GM23338 (cell line): ENCODE measurements at regions not wholly inside any gene's neighbourhood (a gene's known extent, or its start where the extent isn't known, plus 50 kb on each side); places are given as distances from the start of the nearest gene placed in this dataset.

Source experiments
- ATAC-seq: fragments of 200-7000 bp; cut with Tn5 transposase; 3 replicates; pipeline ENCODE4 v1.9.1; 2020
- DNase-seq: peaks from one replicate; pipeline ENCODE4 v3.0.0-alpha.2; 2015; ENCODE audit warnings: low spot score
- H2AFZ ChIP-seq: fragments of 200-600 bp; sonication (generic); 2 replicates; pipeline ENCODE4 v1.8.0; 2016; ENCODE audit warnings: antibody characterized with exemption, mild to moderate bottlenecking, moderate library complexity
- H3F3A ChIP-seq: fragments of 200-600 bp; sonication (generic); replicated peaks from 2 replicates; pipeline ENCODE4 v1.8.0; 2017; ENCODE audit warnings: antibody characterized with exemption, mixed run types, low read depth
- H3K27ac ChIP-seq: fragments of 200-600 bp; sonication (generic); 2 replicates; pipeline ENCODE4 v1.6.1; 2016; ENCODE audit warnings: low read depth
- H3K27me3 ChIP-seq: fragments of 200-600 bp; sonication (generic); 2 replicates; pipeline ENCODE4 v1.8.0; 2016; ENCODE audit warnings: mild to moderate bottlenecking, mixed run types, moderate library complexity; ENCODE audit not compliant: insufficient read depth
- H3K36me3 ChIP-seq: fragments of 200-600 bp; sonication (generic); 2 replicates; pipeline ENCODE4 v1.8.0; 2016; ENCODE audit warnings: mild to moderate bottlenecking; ENCODE audit not compliant: insufficient read depth
- H3K4me1 ChIP-seq: fragments of 200-600 bp; sonication (generic); 2 replicates; pipeline ENCODE4 v1.8.0; 2016; ENCODE audit warnings: mild to moderate bottlenecking, moderate library complexity; ENCODE audit not compliant: insufficient read depth
- H3K4me2 ChIP-seq: fragments of 200-600 bp; sonication (generic); 2 replicates; pipeline ENCODE4 v1.7.1; 2017; ENCODE audit warnings: mixed run types
- H3K4me3 ChIP-seq: fragments of 200-600 bp; sonication (generic); 2 replicates; pipeline ENCODE4 v1.6.1; 2016; ENCODE audit warnings: mixed run types
- H3K79me2 ChIP-seq: fragments of 200-600 bp; sonication (generic); replicated peaks from 2 replicates; pipeline ENCODE4 v1.8.0; 2017; ENCODE audit warnings: mild to moderate bottlenecking; ENCODE audit not compliant: insufficient read depth
- H3K9me2 ChIP-seq: fragments of 200-600 bp; sonication (generic); 2 replicates; pipeline ENCODE4 v1.8.0; 2017; ENCODE audit not compliant: insufficient read depth
- H4K20me1 ChIP-seq: fragments of 200-600 bp; sonication (generic); replicated peaks from 2 replicates; pipeline ENCODE4 v1.8.0; 2017; ENCODE audit warnings: mild to moderate bottlenecking; ENCODE audit not compliant: insufficient read depth
- H3K27ac Mint-ChIP-seq: 2 replicates; pipeline ENCODE4 v1.8.0; 2020; ENCODE audit warnings: inconsistent platforms, mild to moderate bottlenecking, moderate library complexity, mixed read lengths
- H3K27me3 Mint-ChIP-seq: 3 replicates; pipeline ENCODE4 v1.8.0; 2022; ENCODE audit warnings: low read depth, mild to moderate bottlenecking, moderate library complexity, mixed read lengths, inconsistent platforms; ENCODE audit not compliant: insufficient read depth, poor library complexity
- H3K36me3 Mint-ChIP-seq: 3 replicates; pipeline ENCODE4 v1.8.0; 2021; ENCODE audit warnings: low read depth, mild to moderate bottlenecking, inconsistent platforms, moderate library complexity, mixed read lengths
- H3K4me1 Mint-ChIP-seq: 3 replicates; pipeline ENCODE4 v1.8.0; 2020; ENCODE audit warnings: mild to moderate bottlenecking, inconsistent platforms, mixed read lengths
- H3K4me3 Mint-ChIP-seq: 3 replicates; pipeline ENCODE4 v1.8.0; 2021; ENCODE audit warnings: moderate library complexity, mild to moderate bottlenecking, inconsistent platforms, mixed read lengths
- H3K9me3 Mint-ChIP-seq: 3 replicates; pipeline ENCODE4 v1.8.0; 2020; ENCODE audit warnings: moderate library complexity, mild to moderate bottlenecking, inconsistent platforms, mixed read lengths
- CREB1 ChIP-seq: fragments of 250-450 bp; sonication (Bioruptor Pico); IDR thresholded peaks from 2 replicates; pipeline ENCODE4 v1.5.0; 2020; ENCODE audit warnings: low read depth, mild to moderate bottlenecking, moderate library complexity
- CTCF ChIP-seq, 2 experiments: fragments of 200-600 bp in 1 of 2; sonication (generic) in 1 of 2; conservative IDR thresholded peaks; 2 replicates each; pipeline versions ENCODE4 v1.5.1 to v1.6.1; 2016 to 2017; ENCODE audit warnings: antibody characterized with exemption in 2 of 2, low read depth in 2 of 2, mild to moderate bottlenecking in 2 of 2, moderate library complexity in 1 of 2
- ETS1 ChIP-seq: IDR thresholded peaks from 2 replicates; pipeline ENCODE4 v1.6.1; 2016; ENCODE audit warnings: antibody characterized with exemption
- NANOG ChIP-seq: IDR thresholded peaks from 2 replicates; pipeline ENCODE4 v1.6.1; 2016; ENCODE audit warnings: antibody characterized with exemption, borderline replicate concordance
- POLR2AphosphoS5 ChIP-seq: IDR thresholded peaks from 2 replicates; pipeline ENCODE4 v1.6.1; 2016; ENCODE audit warnings: antibody characterized with exemption, low read depth
- REST ChIP-seq: IDR thresholded peaks from one replicate; pipeline ENCODE4 v1.6.1; 2018; ENCODE audit warnings: antibody characterized with exemption; ENCODE audit not compliant: unreplicated experiment
- STAT1 ChIP-seq: IDR thresholded peaks from one replicate; pipeline ENCODE4 v1.6.1; 2016; ENCODE audit warnings: antibody characterized with exemption; ENCODE audit not compliant: unreplicated experiment
- ZNF114 ChIP-seq: fragments of 250-450 bp; sonication (Bioruptor Pico); IDR thresholded peaks from 2 replicates; pipeline ENCODE4 v1.5.0; 2020; ENCODE audit warnings: mild to moderate bottlenecking, moderate library complexity
- ZNF331 ChIP-seq: fragments of 250-450 bp; sonication (Bioruptor Pico); IDR thresholded peaks from 2 replicates; pipeline ENCODE4 v1.5.0; 2020; ENCODE audit warnings: low read depth, mild to moderate bottlenecking, moderate library complexity

GRCh38 chr17:45688353-45688752 lies 95.8 kb upstream of the CRHR1 start (continued):
- TF ChIP-seq CTCF (conservative IDR thresholded peaks at IDR 0.05; ENCODE audit: low read depth in 2 of 2): no peak
- TF ChIP-seq POLR2AphosphoS5: no peak
- TF ChIP-seq REST: no peak

GRCh38 chr17:45688820-45689219 lies 95.3 kb upstream of the CRHR1 start:
- ATAC-seq (no peak), DNase-seq (no peak)
- Histone ChIP-seq H3K36me3 (no peaks in the 10 kb centered on the region), H3K27me3 (no peaks in the 10 kb centered on the region), H3K4me3 (no peak overlapping the region), H3K4me2 (no peak overlapping the region), H4K20me1 (no peaks in the 10 kb centered on the region), H3K9me2 (no peaks in the 10 kb centered on the region), H2AFZ (no peak overlapping the region), H3K27ac (no peak overlapping the region), H3K79me2 (no peaks in the 10 kb centered on the region), H3F3A (no peaks in the 10 kb centered on the region), H3K4me1 (no peaks in the 10 kb centered on the region)
- Mint-ChIP-seq H3K9me3 (no peaks in the 10 kb centered on the region; the same call in 2 of the 3 replicates), H3K36me3 (no peaks in the 10 kb centered on the region), H3K27ac (no peak overlapping the region), H3K4me3 (no peak overlapping the region), H3K27me3 (peaks cover 1% of the 10 kb centered on the region), H3K4me1 (peaks cover 9% of the 10 kb centered on the region)
- TF ChIP-seq NANOG: no peak
- no peak for TF ChIP-seq CREB1 (CRISPR knock-in tag)
- no peak for TF ChIP-seq ETS1
- no peak for TF ChIP-seq STAT1
- no peak for TF ChIP-seq REST
- no peak for TF ChIP-seq ZNF114 (CRISPR knock-in tag)
- no peak for TF ChIP-seq ZNF331 (CRISPR knock-in tag)
